ENCODE measurements at regions not wholly inside any gene's neighbourhood (a gene's known extent, or its start where the extent isn't known, plus 50 kb on each side); places are given as distances from the start of the nearest gene placed in this dataset.
A peak's percentile ranks its signal among the peaks of the same experiment; 100 is the strongest.
"Not testable (repeated sequence)": the region's sequence is repeated elsewhere in the genome, so short reads cannot be mapped to it uniquely, and the experiment has no call there.

DNA sequence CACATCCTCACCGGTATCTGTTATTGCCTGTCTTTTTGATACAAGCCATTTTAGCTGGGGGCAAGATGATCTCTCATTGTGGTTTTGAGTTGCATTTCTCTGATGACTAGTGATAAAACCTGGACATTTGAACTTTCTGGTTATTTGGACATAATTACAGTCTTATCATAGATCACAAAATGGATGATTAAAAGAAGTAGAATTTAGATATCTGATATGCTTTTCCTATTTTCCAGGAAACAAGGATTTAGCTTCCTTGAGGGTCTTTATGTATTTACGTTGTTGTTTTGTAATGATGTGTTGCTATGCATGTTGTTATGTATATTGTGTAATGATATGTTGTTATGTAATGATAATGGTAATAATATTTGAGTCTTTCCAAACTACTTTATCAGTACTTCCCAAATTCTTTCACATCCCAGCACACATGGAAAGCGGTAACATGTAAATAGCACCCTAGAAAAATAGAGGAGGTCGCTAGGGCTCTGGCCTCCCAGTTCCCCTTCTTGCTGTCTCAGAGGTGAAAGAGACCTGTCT, 53.8 kb downstream of the GJD2 start:
- no peak for DNase-seq (ENCODE audit: low spot score)

DNA sequence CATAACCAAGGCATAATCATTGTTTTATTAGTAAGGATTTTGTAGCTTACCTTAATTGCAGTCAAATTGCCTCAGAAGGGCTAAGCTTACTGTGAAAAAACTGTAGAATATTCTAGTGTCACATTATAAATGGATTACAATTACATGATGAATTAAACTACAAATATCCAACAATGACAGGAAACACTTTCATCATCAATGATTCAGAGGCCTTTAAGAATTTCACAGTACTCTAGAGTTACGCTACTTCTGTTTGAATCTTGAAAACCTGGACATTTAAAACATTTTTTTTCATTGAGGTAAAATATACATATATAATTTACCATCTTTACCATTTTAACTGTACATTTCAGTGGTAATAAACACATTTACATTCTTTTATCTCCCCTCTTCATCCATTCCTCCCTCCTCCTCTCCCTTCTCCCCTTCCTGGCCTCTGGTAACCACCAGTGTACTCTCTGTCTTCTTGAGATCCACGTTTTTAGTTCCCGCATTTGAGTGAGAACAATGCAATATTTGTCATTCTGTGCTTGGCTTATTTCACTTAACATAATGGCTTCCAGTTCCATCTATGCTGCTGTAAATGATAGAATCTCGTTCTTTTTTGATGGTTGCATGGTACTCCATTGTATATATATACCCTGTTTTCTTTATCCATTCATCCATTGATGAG, 54.7 kb downstream of the GJD2 start:
- DNase-seq (ENCODE audit: low spot score) = no peak

DNA sequence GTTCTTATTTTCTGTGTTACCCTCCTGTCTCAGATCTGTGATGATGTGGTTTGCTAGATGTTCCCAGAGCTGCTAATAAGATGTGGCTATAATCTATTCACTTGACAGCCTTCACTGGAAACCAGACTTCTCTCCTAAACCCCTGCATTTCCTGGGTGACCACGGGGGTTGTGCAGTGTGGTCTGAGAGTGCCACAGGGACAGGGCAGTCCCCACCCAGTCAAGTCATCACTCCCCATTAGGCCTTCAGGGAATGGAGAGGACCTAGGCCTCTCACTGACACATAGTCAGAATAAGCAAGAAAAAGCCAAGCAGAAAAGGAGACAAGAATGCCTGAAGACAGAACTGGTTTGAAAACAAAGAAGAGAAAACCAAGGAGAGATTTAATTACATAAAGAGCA, 58.3 kb downstream of the GJD2 start:
- DNase-seq (ENCODE audit: low spot score) = no peak

DNA sequence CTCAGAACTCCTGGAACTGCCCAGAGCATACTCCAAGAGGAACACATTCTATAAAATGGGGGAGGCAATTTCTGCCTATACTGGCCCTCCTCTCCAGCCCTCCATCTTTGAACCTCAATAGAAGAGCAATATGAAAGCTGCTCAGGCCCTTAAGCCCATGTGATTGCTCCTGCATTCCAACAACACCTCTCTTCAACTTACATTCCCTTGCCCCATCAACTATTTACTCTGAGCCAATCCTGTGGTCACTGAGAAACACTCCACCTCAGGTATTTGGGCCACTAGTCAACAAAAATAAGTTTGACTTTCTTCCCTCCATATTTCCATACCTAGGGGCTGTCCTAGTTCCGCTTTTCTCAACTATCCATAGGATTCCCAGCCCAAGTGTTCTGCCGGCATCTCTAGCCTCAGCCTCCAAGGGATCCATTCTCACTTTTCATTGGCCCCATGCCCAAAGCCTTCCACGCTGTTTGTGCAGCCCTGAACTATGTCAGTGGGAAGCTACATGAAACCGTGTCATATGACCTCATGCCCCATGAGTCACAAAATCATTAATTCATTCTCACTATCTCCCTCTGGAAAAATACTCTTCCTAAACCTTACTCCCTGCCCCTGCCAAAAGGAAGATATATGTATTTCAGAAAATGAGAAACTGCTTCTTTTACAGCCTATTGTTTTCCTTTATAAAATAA, 61.6 kb downstream of the GJD2 start:
- peak; percentile 55 for DNase-seq (ENCODE audit: low spot score)

DNA sequence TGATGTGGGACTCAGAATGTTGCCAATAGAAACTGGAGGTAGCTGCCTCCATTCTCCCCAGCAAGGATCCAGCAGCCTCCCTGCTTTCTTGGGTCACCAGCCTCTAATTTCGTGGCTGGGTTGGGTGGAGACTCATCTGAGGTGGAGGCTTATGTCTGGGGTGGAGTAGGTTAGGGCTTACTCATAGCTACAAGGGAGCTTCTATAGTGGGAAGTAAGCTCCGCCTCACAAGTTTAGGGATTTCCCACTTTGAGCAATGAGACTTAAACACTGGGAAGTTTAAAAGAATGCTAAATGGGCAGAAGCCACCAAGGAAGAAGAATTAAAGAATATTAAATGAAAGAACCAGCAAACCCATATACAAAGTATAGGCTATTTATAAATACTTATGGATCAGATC, 63.8 kb downstream of the GJD2 start:
- DNase-seq (ENCODE audit: low spot score) = peak; percentile 69

DNA sequence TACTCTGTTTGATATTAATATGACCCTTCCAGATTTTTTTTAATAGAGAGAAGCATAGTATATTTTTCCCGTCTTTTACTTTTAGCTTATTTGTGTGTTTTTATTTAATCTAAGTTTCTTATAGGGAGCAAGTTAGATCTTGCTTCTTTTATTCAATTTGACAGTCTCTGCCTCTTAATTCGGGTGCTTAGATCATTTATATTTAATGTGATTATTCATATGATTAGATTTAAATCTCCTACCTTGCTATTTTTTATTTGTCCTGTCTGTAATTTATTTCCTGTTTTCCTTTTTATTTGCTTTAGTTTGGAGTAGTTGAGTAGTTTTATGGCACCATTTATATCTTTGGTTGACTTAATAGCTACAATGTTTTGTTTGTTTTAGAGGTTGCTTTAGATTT, 66.1 kb downstream of the GJD2 start:
- no peak for DNase-seq (ENCODE audit: low spot score)

DNA sequence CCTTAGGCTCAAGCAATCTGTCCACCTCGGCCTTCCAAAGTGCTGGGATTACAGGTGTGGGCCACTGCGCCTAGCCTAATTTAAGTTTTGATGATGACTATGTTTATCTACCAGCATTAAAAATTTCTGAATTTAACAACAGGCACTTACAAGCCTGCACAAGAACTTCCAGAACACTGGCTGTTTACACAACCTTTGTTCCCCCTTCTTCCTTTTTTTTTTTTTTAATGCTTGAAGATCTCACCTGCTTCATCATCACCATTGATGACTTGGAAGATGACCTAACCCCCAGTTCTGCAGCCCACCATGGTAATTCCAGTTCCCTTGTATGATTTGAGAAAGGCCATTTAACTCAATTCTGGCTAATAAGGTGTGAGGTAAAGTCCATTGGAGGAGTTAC, 70.4 kb downstream of the GJD2 start:
- no peak for DNase-seq (ENCODE audit: low spot score)

DNA sequence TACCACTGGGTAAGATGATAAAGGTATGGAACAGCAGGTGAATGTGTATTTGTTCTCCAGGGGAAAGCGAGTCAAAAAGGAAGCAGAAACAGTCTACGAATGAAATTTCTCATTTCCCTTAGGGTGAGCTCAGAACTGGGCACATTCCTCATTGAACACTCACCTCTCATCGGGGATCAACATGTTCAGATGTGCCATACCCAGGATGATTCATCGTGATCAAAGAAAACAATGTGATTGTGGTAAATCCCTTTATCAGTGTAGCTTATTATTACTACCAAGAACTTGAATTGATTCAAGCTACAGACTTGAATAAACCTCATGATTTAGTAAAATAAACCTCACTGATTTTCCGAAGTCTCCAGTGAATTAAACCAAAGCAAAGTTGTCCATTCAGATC, 72.1 kb downstream of the GJD2 start:
- peak; percentile 77 for DNase-seq (ENCODE audit: low spot score)

DNA sequence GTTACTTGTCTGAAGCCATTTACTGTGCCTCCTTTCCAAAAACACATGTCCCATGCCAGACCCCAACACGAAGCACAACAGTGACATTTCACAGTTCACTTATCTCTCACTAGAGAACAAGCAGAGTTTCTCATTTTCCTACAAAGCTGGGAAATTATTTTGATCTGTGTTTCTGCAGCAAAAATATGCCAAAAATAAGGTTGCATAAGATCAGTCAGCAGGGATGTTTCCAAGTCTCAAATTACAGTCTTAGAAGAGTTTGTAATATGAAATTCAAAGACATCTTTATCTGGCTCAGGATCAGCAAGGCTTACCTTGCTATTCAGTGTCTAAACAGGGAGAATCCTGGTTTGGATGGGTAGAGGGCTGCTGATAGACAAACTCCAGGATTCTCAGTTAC, 75.5 kb downstream of the GJD2 start:
- DNase-seq (ENCODE audit: low spot score) = no peak

DNA sequence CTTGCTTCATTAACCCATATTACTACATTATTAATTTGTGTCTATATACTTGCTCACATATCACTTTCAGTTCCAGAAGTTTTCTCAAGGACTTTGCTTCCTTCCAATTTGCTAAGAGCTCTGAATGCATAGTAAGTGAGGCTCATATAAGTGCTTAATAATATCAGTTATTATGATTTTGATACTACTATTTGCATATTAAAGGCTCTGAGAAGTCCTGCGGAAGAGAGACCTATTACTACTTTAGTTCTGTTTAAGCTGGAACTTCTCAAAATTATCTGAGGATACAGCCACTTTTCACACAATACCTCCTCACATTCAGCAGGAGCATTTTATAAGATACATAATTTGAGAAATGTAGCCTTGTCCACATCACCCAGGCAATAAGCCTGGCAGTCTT, 81.6 kb downstream of the GJD2 start:
- no peak for DNase-seq (ENCODE audit: low spot score)

DNA sequence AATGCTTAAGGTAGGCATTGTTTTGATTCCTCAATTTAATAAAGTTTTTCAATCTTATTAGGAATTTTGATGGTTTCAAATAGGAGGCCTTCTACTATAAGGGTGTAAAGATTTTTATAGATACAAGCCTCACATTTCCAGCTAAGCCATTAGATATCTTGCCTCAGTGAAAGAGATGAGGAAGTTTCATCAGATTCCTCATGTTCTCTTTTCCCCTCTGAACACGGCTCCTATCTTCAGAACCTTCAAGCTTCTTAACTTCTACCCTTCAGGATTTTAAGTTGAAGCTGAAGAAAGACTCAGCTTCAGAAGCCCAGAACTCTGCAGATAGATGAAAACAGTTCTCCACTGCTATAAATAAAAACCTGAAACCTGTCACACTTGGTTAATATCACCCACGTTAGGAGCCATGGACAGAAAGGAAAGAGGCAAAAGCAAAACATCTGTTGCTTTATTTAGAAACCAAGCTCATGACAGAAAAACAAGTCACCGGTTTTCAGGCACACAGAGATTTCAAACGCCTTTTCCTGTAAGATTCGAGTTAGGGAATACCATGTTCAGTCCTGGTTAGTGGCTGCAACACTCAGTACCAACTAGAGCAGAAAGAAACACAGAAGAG, 82.2 kb upstream of the GOLGA8B start:
- DNase-seq (ENCODE audit: low spot score) = no peak

DNA sequence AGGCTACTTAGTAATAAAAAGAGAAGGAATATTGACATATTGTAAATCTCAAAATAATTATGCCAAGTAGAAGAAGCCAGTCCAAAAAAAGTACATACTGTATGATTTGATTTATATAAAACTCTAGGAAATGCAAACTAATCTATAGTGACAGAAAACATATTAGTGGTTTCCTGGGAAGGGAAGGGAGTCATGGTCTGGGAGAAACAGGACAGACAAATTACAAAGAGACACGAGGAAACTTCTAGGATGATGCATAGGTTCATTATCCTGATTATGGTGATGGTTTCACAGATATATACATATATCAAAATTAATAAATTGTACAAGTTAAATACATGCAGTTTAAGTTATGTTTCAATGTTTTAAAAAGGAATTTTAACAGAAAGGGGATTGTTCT, 81.0 kb upstream of the GOLGA8B start:
- no peak for DNase-seq (ENCODE audit: low spot score)

DNA sequence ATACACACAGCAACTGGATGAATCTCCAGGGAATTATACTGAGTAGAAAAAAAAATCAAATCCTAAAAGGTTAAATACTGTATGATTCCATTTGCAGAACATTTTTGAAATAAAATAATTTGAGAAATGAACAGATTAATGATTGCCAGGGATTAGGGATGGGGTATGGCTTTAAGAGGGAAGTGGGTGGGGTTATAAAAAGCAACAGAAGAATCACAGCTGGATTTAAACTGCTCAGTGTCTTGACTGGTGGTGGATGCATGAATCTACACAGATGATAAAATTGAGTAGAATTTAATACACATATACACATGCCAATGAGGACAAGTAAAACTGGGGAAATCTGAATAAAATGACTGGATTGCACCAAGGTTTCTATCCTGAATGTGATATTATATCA, 79.7 kb upstream of the GOLGA8B start:
- no peak for DNase-seq (ENCODE audit: low spot score)

DNA sequence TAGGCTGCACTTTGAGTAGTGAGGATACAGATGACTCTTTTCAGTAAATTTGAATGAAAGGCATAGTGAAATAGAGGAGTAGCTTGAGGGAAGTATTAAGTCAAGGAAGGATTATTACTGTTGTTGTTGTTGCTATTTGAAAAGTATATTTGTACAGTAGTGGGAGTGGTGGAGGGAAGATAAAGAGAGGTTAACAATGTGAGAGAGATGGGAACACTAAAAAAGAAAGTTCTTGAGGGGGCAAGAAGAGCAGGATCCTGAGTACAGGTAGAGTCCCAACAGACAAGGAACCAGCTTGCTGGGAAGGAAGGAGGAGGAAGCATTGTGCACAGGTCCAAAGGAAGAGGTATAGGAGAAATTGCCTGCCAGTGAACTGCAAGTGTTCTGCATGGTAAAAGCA, 75.6 kb upstream of the GOLGA8B start:
- DNase-seq (ENCODE audit: low spot score) = no peak

DNA sequence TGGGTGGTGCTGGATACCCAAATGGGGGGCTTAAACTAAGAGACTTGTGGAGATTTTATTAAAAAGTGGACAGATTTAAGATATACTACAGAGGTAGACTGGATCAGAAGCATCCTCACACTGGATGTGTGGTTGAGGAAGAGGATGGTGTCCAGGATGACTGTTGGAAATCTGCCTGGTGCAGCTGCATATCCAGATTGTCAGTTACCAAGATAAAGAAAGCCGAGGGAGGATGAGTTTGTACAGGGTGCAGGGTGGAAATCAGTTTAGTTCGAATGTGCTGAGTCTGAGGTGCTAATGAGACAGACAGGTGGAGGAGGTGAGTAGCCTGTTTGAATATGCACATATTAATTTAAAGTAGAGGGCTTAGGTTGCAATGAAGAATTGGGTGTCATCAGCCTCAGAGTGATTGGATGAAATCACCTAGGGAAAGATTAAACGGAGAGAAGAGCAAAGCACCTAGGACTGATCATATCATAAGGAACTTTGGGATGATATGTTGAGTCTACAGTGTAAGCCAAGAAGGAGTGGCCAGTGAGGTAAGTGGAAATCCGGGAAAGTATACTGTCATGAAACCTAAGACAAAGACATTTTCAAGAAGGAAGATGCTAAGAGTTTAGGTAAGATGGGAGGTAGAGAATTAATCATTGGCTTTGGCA, 74.1 kb upstream of the GOLGA8B start:
- no peak for DNase-seq (ENCODE audit: low spot score)

DNA sequence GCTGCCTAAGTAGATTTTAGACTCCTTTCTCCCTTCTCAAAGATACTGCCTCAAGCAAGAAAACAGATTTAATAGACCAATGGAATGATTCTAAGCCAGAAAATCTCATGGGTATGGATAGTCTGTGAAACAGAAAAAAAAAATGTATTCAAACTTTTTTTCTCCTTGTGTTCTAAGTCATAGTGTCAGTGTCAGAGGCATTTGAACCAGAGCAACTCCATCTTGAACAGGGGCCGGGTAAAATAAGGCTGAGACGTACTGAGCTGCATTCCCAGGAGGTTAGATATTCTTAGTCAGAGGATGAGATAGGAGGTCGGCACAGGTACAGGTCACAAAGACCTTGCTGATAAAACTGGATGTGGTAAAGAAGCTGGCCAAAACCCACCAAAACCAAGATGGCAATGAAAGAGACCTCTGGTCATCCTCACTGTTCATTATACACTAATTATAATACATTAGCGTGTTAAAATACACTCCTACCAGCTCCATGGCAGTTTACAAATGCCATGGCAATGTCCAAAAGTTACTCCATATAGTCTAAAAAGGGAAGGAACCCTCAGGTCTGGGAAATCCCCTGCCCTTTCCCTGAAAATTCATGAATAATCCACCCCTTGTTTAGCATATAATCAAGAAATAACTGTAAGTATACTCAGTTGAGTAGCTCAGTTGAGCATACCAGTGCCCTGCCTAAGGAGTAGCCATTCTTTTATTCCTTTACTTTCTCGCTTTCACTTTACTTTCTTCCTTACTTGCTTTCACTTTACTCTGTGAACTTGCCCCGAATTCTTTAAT, 72.8 kb upstream of the GOLGA8B start:
- DNase-seq (ENCODE audit: low spot score) = no peak

DNA sequence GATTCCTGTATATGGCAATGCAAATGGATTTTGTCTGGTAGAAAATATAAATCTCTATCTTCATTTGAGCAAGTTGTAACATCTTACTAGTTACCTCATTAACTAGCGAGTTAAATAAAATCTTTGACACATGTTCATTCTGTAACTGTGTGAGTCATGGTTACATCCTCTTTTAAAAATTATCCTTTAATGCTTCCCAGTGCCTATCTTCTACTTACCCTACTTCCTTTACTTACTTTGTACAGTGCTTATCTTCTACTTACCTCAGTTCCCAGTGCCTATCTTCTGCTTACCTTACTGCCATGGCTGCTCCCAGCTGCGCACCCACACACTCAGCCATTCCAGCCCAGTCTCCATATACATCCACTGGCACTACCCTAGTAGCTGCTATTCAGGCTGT, 71.9 kb upstream of the GOLGA8B start:
- peak; percentile 5 for DNase-seq (ENCODE audit: low spot score)

DNA sequence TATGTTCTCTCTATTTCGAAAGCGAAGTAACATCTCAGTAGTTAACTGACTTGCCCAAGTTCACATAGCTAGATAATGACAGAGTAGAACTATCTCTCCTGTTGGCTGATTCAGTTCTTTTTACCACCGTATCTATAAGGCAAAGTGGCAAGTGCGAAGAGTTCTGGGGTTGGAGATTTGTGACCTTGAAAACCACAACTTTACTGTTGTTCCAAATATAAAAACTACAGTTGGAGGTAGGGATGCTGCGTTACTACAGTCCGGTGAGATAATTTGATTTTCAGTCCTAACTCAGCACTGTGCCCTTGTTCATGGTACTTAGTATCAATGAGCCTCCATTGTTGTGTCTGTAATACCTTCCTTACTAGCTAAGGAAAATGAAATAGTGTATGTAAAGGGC, 71.2 kb upstream of the GOLGA8B start:
- DNase-seq (ENCODE audit: low spot score) = no peak

DNA sequence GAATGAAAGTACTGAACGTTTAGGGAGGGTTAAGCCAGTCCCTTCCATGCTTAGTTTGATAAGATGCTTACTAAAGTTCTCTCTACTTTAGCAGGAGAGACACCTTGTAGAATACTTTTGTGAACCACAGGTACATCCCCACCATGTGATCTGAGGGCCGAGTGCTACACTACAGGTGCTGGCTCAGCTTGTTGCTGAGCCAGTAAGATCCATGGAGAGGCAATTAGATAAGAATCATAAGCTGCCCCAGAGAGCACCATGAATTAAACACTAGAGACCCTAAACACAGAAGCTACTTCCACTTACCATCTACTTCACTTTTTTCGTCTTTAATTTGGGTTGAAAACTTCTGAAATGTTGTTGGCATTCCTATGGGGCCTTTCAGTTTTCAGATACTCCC, 70.5 kb upstream of the GOLGA8B start:
- DNase-seq (ENCODE audit: low spot score) = no peak

DNA sequence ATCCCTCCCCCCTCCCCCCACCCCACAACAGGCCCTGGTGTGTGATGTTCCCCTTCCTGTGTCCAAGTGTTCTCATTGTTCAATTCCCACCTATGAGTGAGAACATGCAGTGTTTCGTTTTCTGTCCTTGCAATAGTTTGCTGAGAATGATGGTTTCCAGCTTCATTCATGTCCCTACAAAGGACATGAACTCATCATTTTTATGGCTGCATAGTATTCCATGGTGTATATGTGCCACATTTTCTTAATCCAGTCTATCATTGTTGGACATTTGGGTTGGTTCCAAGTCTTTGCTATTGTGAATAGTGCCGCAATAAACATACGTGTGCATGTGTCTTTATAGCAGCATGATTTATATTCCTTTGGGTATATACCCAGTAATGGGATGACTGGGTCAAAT, 69.9 kb upstream of the GOLGA8B start:
- DNase-seq (ENCODE audit: low spot score) = not testable (repeated sequence)

DNA sequence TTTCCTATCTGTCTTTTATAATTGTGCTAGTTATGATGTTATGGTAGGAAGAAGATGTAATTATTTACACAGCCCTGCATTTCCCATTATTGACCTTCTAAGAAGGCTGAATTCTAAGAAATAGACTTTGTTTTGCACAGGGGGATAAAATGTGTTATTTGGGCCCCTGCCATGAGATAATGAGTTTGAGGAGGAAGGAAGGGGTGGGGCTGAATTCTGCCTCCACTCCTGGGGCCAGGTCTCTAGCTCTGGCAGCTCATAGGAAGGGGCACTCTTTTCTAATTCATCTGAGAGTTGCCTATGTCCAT, 69.2 kb upstream of the GOLGA8B start:
- DNase-seq (ENCODE audit: low spot score) = no peak

DNA sequence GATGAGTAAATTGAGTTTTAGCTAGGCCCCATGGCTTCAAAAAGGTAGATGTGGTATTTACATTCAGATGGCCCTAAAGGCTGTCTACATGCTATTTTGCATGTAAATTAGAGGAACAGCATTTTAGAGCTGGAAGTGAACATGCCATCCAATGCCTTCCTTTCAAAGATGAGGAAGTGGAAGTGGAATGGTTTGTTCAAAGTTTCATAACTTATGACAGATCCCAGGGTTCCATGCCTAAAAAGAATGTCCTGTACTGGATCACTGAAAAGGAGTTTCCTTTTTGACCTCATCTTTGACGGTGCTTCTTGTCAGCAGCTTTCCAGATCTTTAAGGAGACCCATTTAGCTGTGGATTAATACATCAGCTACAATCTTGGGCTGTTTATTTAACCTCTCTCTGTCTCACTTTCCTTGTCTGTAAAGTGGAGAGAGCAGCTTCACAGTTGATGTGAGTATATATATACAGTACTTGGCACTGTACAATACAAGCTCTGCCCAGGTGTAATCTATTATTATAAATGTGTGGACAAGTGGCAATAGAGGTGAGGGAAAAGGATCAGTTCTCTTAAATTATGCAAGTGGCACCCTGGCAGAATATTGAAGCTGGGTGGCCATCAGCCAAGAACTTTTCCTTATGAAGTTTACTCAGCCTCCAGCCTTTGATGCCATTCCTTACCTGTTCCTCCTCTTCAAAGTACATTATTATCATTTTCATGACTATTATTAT, 68.7 kb upstream of the GOLGA8B start:
- DNase-seq (ENCODE audit: low spot score) = no peak
